ENCODE measurements at regions not wholly inside any gene's neighbourhood (a gene's known extent, or its start where the extent isn't known, plus 50 kb on each side); places are given as distances from the start of the nearest gene placed in this dataset.

- TF ChIP-seq ATF3 (IDR thresholded peaks at IDR 0.05; ENCODE audit: insufficient read depth, low read depth, low read length) (no peak), BACH1 (IDR thresholded peaks at IDR 0.05; ENCODE audit: low read length) (no peak), SP1 (IDR thresholded peaks at IDR 0.05; ENCODE audit: low read depth, low read length) (no peak), CEBPB (IDR thresholded peaks at IDR 0.05; ENCODE audit: low read depth, low read length) (no peak), CHD7 (IDR thresholded peaks at IDR 0.05; ENCODE audit: insufficient replicate concordance, low read length) (no peak), POLR2AphosphoS5 (IDR thresholded peaks at IDR 0.05; ENCODE audit: low read depth, low read length) (no peak), TCF12 (IDR thresholded peaks at IDR 0.05; ENCODE audit: low read depth, low read length) (no peak), CBX5 (IDR thresholded peaks at IDR 0.05; ENCODE audit: low read depth, low read length) (no peak)
Observed at GRCh38 chr14:101622251-101623076, 61.2 kb downstream of the DIO3 start (continued).
